KMS-11 (cell line): ENCODE measurements at regions not wholly inside any gene's neighbourhood (a gene's known extent, or its start where the extent isn't known, plus 50 kb on each side); places are given as distances from the start of the nearest gene placed in this dataset.

Experiments
- H2AFZ ChIP-seq: fragments of 200-600 bp; sonication (generic); 2 replicates; pipeline ENCODE4 v1.6.1; 2016; ENCODE audit warnings: antibody characterized with exemption, mixed run types, low read depth
- H3K27ac ChIP-seq: fragments of 200-600 bp; sonication (generic); 2 replicates; pipeline ENCODE4 v1.6.1; 2016; ENCODE audit warnings: mild to moderate bottlenecking, mixed run types
- H3K27me3 ChIP-seq: fragments of 200-600 bp; sonication (generic); 2 replicates; pipeline ENCODE4 v1.6.1; 2017; ENCODE audit warnings: mild to moderate bottlenecking, low read depth, mixed run types, moderate library complexity; ENCODE audit not compliant: insufficient read depth
- H3K36me3 ChIP-seq: fragments of 200-600 bp; sonication (generic); 2 replicates; pipeline ENCODE4 v1.6.1; 2017; ENCODE audit warnings: mild to moderate bottlenecking, mixed run types; ENCODE audit not compliant: insufficient read depth
- H3K4me1 ChIP-seq: fragments of 200-600 bp; sonication (generic); 2 replicates; pipeline ENCODE4 v1.6.1; 2016; ENCODE audit warnings: mild to moderate bottlenecking, low read depth, mixed run types; ENCODE audit not compliant: poor library complexity, severe bottlenecking
- H3K4me2 ChIP-seq: fragments of 200-600 bp; sonication (generic); 2 replicates; pipeline ENCODE4 v1.7.0; 2016; ENCODE audit warnings: mild to moderate bottlenecking, mixed run types
- H3K4me3 ChIP-seq: fragments of 200-600 bp; sonication (generic); IDR thresholded peaks from 2 replicates; pipeline ENCODE4 v1.6.1; 2017; ENCODE audit warnings: low read depth, low read length, mixed read lengths; ENCODE audit not compliant: insufficient read depth
- H3K79me2 ChIP-seq: fragments of 200-600 bp; sonication (generic); 2 replicates; pipeline ENCODE4 v1.6.1; 2016; ENCODE audit warnings: low read depth, mixed run types; ENCODE audit not compliant: insufficient read depth
- H3K9ac ChIP-seq: fragments of 200-600 bp; sonication (generic); 2 replicates; pipeline ENCODE4 v1.6.1; 2016; ENCODE audit warnings: mild to moderate bottlenecking, mixed run types
- H4K20me1 ChIP-seq: fragments of 200-600 bp; sonication (generic); 2 replicates; pipeline ENCODE4 v1.6.1; 2016; ENCODE audit warnings: mild to moderate bottlenecking, mixed run types; ENCODE audit not compliant: insufficient read depth
- TF ChIP-seq, protein P1 (sequence below): fragments of 200-600 bp; sonication (generic); conservative IDR thresholded peaks from 2 replicates; pipeline ENCODE4 v1.6.1; 2017; ENCODE audit warnings: low read depth, mild to moderate bottlenecking, antibody characterized with exemption, low read length, moderate library complexity, mixed read lengths

DNA sequence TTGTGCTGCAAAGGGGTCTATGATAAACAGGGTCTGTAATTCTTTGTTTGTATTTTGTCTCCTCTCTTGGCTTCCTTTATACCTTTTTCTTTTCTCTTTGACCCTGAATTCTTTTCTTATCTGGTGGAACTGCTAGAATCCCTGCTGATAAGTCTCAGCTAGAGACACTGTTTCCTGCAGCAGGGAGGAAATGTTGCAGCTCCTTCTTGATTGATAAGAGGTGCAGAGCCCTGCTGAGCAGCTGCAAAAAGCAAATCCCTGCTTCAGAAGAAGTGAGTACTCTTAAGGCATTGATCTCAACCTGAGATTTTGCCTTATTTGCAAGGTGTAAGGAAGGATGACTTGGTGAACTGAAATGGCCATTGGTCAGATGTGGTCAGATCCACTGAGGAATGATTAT, 167.8 kb downstream of the NUP35 start:
- Histone ChIP-seq H3K36me3 (no peaks in the 10 kb centered on the region), H2AFZ (no peak overlapping the region), H3K79me2 (no peaks in the 10 kb centered on the region), H3K27me3 (no peaks in the 10 kb centered on the region), H3K4me1 (no peaks in the 10 kb centered on the region), H3K9ac (no peak overlapping the region), H3K27ac (no peak overlapping the region), H3K4me3 (no peak overlapping the region), H4K20me1 (no peaks in the 10 kb centered on the region), H3K4me2 (no peak overlapping the region)
- TF ChIP-seq, protein P1, sequence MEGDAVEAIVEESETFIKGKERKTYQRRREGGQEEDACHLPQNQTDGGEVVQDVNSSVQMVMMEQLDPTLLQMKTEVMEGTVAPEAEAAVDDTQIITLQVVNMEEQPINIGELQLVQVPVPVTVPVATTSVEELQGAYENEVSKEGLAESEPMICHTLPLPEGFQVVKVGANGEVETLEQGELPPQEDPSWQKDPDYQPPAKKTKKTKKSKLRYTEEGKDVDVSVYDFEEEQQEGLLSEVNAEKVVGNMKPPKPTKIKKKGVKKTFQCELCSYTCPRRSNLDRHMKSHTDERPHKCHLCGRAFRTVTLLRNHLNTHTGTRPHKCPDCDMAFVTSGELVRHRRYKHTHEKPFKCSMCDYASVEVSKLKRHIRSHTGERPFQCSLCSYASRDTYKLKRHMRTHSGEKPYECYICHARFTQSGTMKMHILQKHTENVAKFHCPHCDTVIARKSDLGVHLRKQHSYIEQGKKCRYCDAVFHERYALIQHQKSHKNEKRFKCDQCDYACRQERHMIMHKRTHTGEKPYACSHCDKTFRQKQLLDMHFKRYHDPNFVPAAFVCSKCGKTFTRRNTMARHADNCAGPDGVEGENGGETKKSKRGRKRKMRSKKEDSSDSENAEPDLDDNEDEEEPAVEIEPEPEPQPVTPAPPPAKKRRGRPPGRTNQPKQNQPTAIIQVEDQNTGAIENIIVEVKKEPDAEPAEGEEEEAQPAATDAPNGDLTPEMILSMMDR, result no peak

DNA sequence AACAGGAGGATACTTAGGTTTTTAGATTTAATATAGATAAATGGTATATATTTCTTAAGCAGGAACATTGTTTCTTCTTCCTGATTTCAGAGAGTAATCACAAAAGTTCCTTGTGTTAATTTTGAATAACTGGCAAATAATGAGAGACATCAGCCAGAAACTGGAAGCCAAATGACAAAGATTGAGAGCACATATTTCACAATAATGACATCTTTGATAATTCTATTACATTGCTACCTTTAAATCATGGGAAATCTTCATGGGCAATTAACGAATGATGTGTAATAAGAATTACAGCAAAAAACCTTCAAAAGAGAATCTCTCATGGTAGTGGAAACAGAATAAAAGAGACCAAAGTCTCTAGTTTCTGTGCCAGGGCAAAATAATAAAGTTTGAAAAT, 215.1 kb downstream of the NUP35 start:
- no peaks in the 10 kb centered on the region for H3K36me3 ChIP-seq
- no peak overlapping the region for H3K9ac ChIP-seq
- no peaks in the 10 kb centered on the region for H3K79me2 ChIP-seq
- no peak overlapping the region for H3K4me3 ChIP-seq
- H4K20me1 ChIP-seq, result no peaks in the 10 kb centered on the region
- H3K4me1 ChIP-seq, result peaks cover 6% of the 10 kb centered on the region
- H3K4me2 ChIP-seq, result no peak overlapping the region
- no peak overlapping the region for H2AFZ ChIP-seq
- H3K27ac ChIP-seq, result no peak overlapping the region
- no peaks in the 10 kb centered on the region for H3K27me3 ChIP-seq
- TF ChIP-seq, protein P1, result no peak

DNA sequence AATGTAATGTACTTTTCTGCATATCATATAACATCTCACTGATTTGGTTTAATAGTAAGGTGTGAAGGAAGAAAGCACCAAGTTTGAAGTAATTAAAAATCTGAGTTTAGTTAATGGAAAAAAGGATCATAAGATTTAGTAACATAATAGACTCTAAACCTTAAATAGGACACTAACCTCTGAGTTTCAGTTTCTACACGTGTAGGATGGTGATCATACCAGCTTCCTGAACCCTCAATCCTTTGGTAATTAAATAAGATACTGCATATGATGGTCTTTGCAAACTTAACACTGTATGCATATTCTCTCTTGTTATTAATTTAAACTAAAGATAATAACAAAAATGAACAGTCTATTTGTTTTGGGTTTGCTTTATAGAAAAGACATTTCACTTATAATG, 216.8 kb downstream of the NUP35 start:
- no peak overlapping the region for H3K9ac ChIP-seq
- no peak overlapping the region for H3K4me2 ChIP-seq
- H4K20me1 ChIP-seq, result no peaks in the 10 kb centered on the region
- H2AFZ ChIP-seq, result no peak overlapping the region
- peaks cover 6% of the 10 kb centered on the region for H3K4me1 ChIP-seq
- TF ChIP-seq, protein P1, result no peak
- H3K4me3 ChIP-seq, result no peak overlapping the region
- H3K27me3 ChIP-seq, result no peaks in the 10 kb centered on the region
- no peak overlapping the region for H3K27ac ChIP-seq
- no peaks in the 10 kb centered on the region for H3K79me2 ChIP-seq
- no peaks in the 10 kb centered on the region for H3K36me3 ChIP-seq

DNA sequence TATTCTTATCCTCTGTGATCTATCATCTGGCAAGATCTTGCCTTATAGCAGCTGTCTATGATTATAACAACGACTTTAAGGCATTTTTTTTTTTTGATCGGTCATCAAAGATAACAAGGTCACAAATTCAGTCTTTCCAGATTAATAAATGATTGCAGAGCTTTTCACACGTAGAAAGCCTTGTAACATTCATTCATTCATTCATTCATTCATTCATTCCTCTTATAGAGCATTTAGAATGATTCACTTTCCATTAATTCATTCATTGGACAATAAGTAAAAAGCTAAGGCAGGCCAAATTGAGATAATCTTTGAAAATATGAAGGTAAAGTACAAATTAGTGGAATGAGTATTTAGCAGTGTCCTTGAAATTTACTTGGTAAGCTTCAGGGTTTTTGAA, 223.7 kb downstream of the NUP35 start:
- H3K36me3 ChIP-seq, result no peaks in the 10 kb centered on the region
- no peaks in the 10 kb centered on the region for H3K79me2 ChIP-seq
- TF ChIP-seq, protein P1, result no peak
- H3K27me3 ChIP-seq, result no peaks in the 10 kb centered on the region
- no peak overlapping the region for H2AFZ ChIP-seq
- no peak overlapping the region for H3K9ac ChIP-seq
- no peak overlapping the region for H3K4me3 ChIP-seq
- no peaks in the 10 kb centered on the region for H4K20me1 ChIP-seq
- H3K4me1 ChIP-seq, result no peaks in the 10 kb centered on the region
- no peak overlapping the region for H3K27ac ChIP-seq
- H3K4me2 ChIP-seq, result no peak overlapping the region

DNA sequence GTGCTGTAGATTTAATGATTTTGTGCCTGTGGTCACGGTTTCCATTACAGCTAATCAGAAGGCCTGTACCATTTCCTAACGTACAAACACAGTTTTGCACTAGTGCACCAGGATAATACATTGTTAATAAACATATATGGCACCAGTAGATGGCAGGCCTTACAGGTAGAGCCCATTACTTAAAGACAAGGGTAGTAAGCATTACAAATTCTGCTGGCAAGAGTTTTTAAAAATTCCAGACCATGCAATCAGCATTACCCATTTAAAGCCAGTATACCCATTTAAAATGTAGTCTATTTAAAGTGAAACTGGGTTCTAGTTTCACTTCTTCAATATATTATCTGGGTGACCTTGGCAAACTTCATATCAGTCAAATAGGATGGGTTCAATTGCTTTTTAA, 224.2 kb downstream of the NUP35 start:
- Histone ChIP-seq H3K4me2 (no peak overlapping the region), H3K4me3 (no peak overlapping the region), H3K4me1 (no peaks in the 10 kb centered on the region)

More for the DNA sequence above, 224.2 kb downstream of the NUP35 start:
- Histone ChIP-seq H2AFZ (no peak overlapping the region), H3K36me3 (no peaks in the 10 kb centered on the region), H3K9ac (no peak overlapping the region), H3K27ac (no peak overlapping the region), H3K27me3 (no peaks in the 10 kb centered on the region), H4K20me1 (no peaks in the 10 kb centered on the region), H3K79me2 (no peaks in the 10 kb centered on the region)
- TF ChIP-seq, protein P1, result no peak
